GM21576 (cell line): ENCODE measurements at regions not wholly inside any gene's neighbourhood (a gene's known extent, or its start where the extent isn't known, plus 50 kb on each side); places are given as distances from the start of the nearest gene placed in this dataset.
"Not testable (repeated sequence)": the region's sequence is repeated elsewhere in the genome, so short reads cannot be mapped to it uniquely, and the experiment has no call there.

ENCODE experiments used
- ATAC-seq: cut with Tn5 transposase; IDR thresholded peaks from one replicate; pipeline ENCODE4 v1.9.1; 2021; ENCODE audit warnings: mild to moderate bottlenecking, moderate library complexity; ENCODE audit not compliant: unreplicated experiment

DNA sequence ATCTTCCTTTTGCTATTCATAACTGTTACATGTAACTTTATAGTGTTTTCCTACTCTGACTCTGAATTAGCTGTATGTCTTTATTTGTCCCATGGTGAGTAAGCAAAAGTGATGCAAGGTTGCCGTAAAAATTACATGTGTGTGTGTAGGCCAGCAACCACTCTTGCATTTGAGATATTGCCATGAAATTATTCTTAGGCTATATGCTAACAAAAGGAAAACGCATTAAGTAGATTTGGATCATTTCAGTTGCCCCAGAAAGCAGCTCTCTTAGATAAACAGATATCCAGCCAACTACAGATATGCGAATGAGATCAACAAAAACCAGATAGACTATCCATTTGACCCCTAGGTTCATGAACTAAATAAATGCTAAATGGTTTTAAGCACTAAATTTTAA lies 73.6 kb downstream of the CYLC2 start:
- no peak for ATAC-seq

- ATAC-seq = no peak
Observed at GRCh38 chr9:103078581-103078980, 83.4 kb downstream of the CYLC2 start.

DNA sequence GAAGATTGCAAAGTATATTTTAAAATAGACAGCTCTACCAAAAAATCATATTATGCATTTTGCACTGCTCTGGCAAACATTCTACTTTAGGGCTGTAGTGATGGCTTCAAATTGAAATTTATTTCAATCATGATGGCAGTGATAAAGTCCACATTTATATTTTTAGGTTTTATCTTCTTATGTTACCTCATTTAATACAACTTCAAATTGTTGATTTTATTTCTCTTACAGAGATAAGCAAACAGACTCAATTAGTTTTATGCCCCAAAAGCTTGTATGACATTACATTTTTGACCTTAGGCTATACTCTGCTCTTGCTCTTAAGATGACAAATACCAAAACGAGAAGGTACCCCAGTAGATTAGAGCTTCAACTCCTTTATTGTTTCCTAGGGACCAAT lies 87.4 kb downstream of the CYLC2 start:
- no peak for ATAC-seq

DNA sequence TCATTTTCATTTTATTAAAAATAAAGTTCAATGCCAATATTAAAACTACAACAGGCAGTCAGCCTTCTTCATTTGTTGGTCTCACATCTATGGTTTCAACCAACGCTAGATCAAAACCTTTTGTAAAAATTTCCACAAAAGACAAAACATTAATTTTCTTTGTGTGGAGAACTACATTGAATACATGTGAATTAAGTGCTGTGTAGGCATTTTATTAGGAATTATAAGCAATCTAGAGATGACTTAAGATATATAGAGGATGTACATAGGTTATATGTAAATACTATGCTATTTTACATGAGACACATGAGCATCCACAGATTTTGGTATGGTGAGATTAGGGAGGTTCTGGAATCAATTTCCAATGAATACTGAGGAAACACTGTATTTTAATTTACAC lies 94.2 kb downstream of the CYLC2 start:
- ATAC-seq = no peak

DNA sequence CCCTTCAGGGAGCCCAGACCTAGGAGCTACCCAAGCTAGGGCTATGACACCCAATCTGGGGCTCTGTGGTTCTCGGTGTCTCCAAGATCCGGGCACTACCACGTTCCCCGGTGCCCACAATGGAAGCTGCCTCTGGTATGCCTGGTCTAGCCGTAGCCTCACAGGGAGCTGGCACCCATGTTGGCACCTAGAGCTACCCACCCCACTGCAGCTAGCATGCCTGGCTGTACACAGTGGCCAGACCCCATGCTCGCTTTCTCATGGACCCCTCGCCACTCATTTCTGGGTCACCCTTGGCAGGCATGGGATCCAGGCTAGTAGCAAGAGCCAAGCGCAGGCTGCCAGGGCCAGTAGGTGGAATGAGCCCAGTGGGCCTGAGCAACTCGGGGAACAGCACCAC lies 109.0 kb downstream of the CYLC2 start:
- no peak for ATAC-seq

GRCh38 chr9:103116246-103116645 lies 121.1 kb downstream of the CYLC2 start:
- ATAC-seq = no peak

DNA sequence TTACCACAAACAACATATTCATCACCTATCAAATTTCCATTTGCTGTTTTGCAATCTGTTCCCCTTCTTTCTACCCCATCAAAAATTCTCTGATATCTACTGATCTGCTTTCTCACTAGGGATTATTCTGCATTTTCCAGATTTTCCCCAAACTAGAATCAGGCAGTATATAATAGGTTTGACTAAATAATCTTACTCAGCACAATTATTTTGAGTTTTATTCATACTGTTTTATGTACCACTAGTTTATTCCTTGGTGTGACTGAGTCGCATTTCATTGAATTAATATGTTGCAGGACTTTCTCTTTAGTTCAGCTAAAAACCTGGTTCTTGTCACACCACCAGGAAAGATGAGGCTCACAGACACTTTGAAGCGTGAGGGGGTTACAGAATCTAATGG lies 131.4 kb downstream of the CYLC2 start:
- no peak for ATAC-seq

DNA sequence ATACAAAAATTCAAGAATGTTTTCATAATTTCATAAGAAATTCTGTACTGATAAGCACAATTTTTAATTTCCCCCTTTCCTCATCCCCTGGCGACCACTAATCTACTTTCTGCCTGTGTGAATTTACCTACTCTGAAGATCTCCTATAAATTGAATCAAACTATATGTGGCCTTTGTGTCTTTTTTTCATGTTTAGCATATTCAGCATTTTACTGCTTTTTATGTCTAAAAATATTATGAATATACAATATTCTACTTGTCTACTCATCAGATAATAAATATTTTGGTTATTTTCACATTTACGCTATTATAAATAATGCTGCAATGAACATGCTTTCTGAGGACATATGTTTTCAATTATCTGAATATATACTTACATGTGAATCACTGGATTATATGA lies 144.8 kb downstream of the CYLC2 start:
- ATAC-seq = no peak

- ATAC-seq = no peak
Observed at GRCh38 chr9:103152473-103152872, 157.3 kb downstream of the CYLC2 start.

GRCh38 chr9:103167530-103167929 lies 172.4 kb downstream of the CYLC2 start:
- ATAC-seq = no peak

GRCh38 chr9:103168254-103168653 lies 173.1 kb downstream of the CYLC2 start:
- ATAC-seq = no peak

- ATAC-seq = no peak
Observed at GRCh38 chr9:103169798-103170197, 174.7 kb downstream of the CYLC2 start.

DNA sequence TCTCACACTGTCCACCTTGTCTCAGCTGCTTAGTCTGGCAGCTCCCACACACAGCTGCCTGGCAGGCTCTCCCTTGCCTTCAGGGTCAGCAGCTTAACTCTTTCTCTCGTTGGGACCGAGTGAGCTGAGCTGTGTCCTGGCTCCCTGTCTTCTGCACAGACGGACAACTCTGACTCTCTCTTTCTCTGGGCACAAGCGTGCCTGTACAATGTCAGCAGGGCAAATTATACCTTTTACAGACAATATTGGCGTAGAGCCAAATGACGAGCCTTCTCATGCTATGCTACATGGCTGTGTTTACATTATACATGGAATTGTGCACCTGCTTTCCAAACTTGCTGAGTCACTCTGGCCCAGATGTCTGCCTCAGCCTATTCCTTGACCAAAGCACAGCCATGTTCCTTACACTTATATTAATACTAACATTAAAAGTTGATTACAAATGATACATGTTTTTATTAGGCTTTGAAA lies 188.6 kb downstream of the CYLC2 start:
- ATAC-seq = no peak

- no peak for ATAC-seq
Observed at GRCh38 chr9:103186959-103187358, 191.8 kb downstream of the CYLC2 start.

DNA sequence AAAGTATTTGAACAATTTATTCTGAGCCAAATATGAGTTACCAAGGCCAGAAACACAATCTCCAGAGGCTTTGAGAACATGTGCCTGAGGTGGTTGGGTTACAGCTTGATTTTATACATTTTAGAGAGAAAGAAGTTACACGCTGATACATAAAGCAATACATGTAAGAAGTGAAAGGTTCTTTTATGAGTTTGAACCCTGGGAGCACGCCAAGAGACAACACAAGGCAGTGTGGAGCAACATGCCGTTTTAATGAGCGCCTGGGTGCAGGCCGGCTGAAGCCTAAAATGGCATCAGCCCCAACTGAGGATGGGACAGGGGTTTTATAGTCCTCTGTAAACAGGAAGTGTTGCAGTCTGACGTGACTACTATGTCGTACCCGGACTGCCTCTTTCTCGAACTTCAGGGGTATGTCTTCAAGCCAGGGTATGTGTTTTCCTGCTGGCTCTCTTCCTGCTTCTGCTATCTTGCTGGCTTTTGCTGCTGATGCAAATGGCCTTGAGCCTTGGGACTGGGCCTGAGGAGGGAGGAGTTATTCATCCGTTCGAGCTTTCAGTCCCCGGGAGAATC lies 193.7 kb downstream of the CYLC2 start:
- no peak for ATAC-seq

DNA sequence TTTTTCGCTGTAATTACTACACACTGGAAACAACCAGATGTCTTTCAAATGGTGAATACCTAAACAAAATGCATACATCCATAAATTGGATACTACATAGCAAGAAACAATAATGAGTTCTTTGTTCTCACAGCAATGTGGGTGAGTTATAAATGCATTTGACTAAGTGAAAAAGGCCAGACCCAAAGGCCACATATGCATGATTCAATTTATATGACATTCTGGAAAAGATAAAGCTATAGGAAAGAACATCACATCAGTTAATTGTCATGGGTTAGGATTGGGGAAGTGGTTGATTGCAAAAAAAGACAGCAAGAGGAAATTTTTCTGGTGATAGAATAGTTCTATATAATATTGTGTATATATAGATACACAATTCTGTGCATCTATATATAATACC lies 198.9 kb downstream of the CYLC2 start:
- ATAC-seq = no peak

DNA sequence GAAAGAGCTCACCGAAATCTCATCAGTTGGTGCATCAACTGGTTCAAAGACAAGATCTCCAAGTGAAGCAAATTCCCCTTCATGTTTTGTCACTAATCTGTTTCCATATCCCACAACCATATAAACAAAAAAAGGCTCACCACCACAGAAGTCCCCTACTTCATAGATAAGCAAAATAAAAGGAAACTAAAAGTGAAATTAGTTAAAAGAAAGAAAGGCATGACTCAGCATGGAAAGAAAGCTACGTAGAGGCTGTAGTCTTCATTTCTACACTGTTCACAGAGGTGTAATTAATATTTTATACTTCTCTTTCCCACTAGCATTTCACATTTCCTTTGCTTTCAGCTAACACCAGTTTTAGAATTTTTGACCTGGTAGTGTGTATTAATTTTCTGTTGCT lies 208.0 kb downstream of the CYLC2 start:
- no peak for ATAC-seq

- ATAC-seq = not testable (repeated sequence)
Observed at GRCh38 chr9:103205881-103206585, 210.9 kb downstream of the CYLC2 start.

- no peak for ATAC-seq
Observed at GRCh38 chr9:103210607-103211006, 215.5 kb downstream of the CYLC2 start.

DNA sequence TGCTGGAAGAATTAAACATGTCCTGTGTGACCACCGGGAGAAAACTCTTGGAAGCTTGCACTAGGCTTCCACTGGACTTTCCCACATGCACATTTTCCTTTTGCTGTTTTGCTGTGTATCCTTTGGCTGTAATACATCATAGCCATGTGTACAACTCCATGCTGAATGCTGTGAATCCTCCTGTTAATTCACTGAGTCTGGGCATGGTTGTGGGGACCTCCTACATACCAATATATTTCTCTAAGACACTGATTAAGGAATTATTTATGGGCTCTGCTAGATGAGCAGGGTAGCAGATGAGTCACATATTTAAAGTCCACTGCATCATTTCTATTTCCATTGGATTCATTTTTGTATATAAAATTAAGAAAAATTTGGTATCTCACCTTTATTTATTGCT lies 220.1 kb downstream of the CYLC2 start:
- no peak for ATAC-seq

DNA sequence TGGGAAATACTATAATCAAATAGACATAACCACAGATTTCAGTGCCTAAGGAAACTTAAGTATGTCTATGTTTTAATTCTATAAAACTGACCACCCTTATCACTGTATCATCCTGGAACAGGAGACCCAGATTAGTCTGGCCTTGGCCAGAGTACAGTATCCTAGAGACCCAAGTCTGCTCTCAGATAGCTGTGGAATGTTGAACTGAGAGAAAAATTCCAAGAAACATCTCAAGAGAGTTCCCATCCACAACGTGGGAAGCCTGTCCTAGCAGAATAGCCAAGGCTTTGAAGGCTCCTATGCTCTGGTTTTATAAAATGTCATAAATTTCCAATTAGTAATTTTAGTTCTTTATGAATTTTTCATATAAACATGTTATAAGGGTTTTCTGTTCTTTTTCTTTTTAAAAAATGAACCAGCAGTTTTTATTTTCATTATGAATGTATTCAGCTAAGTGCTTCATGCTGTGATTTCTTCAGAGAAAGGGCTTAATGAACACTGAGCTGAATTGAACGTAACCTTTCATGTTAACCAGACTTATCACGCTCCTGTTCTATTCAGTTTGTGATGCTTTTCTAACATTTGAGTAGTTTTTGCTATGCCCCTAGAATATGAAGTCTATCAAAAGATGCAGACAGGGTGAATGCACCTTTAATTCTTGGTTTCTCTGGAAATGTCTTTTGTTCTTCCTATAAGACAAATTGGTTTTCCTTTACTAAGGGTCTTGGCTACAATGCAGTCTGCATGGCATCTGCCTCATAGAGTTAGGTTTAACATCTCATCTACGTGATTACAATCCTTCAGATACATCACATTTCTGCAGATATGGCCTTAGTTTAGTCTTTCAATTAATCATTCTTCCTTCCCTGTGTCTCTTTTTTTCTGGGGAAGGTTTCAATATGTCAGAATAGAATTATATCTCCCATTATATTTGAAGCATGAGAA lies 230.8 kb downstream of the CYLC2 start:
- no peak for ATAC-seq

DNA sequence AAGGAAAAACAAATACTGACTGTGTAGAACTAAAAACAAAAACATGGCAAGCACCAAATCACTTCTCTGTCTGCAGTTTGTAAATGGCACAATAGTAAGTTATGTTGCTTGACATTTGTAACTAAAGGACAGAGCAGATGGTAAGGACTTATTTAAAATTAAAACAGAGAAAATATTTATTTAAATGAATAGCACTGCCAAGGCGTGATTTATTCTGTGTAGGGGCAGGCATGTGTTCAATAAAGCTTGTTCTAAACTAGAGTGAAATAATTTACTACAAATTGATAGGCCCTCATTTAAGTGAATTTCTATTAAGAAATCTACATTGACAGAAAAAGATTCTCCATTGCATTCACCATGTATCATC lies 231.5 kb downstream of the CYLC2 start:
- ATAC-seq = no peak
